ENCODE measurements at regions not wholly inside any gene's neighbourhood (a gene's known extent, or its start where the extent isn't known, plus 50 kb on each side); places are given as distances from the start of the nearest gene placed in this dataset.

GRCh38 chr21:38914528-38915293, 109.0 kb downstream of the ETS2 start:
- TF ChIP-seq, protein P1, sequence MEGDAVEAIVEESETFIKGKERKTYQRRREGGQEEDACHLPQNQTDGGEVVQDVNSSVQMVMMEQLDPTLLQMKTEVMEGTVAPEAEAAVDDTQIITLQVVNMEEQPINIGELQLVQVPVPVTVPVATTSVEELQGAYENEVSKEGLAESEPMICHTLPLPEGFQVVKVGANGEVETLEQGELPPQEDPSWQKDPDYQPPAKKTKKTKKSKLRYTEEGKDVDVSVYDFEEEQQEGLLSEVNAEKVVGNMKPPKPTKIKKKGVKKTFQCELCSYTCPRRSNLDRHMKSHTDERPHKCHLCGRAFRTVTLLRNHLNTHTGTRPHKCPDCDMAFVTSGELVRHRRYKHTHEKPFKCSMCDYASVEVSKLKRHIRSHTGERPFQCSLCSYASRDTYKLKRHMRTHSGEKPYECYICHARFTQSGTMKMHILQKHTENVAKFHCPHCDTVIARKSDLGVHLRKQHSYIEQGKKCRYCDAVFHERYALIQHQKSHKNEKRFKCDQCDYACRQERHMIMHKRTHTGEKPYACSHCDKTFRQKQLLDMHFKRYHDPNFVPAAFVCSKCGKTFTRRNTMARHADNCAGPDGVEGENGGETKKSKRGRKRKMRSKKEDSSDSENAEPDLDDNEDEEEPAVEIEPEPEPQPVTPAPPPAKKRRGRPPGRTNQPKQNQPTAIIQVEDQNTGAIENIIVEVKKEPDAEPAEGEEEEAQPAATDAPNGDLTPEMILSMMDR (IDR thresholded peaks at IDR 0.05): no peak
- TF ChIP-seq EP300 (IDR thresholded peaks at IDR 0.05): no peak
